Osteocyte (in vitro differentiated cells): ENCODE measurements at regions not wholly inside any gene's neighbourhood (a gene's known extent, or its start where the extent isn't known, plus 50 kb on each side); places are given as distances from the start of the nearest gene placed in this dataset.

ENCODE experiments used
- DNase-seq: peaks from one replicate; pipeline ENCODE4 v3.0.0; 2021; ENCODE audit warnings: mixed read lengths; ENCODE audit not compliant: unreplicated experiment; ENCODE audit errors: extremely low spot score
- H3K27ac Mint-ChIP-seq: one replicate; pipeline ENCODE4 v1.8.0; 2021; ENCODE audit warnings: mild to moderate bottlenecking, mixed read lengths; ENCODE audit not compliant: unreplicated experiment
- H3K27me3 Mint-ChIP-seq: one replicate; pipeline ENCODE4 v1.8.0; 2021; ENCODE audit warnings: mixed read lengths; ENCODE audit not compliant: unreplicated experiment
- H3K36me3 Mint-ChIP-seq: one replicate; pipeline ENCODE4 v1.8.0; 2021; ENCODE audit warnings: mixed read lengths; ENCODE audit not compliant: unreplicated experiment
- H3K4me1 Mint-ChIP-seq: one replicate; pipeline ENCODE4 v1.8.0; 2021; ENCODE audit warnings: mixed read lengths; ENCODE audit not compliant: unreplicated experiment
- H3K4me3 Mint-ChIP-seq: one replicate; pipeline ENCODE4 v1.8.0; 2021; ENCODE audit warnings: mild to moderate bottlenecking, moderate library complexity, mixed read lengths; ENCODE audit not compliant: unreplicated experiment
- H3K9me3 Mint-ChIP-seq: one replicate; pipeline ENCODE4 v1.8.0; 2021; ENCODE audit warnings: mixed read lengths; ENCODE audit not compliant: unreplicated experiment
- TF ChIP-seq, protein P1 (sequence below): fragments of 200-600 bp; sonication (generic); IDR thresholded peaks from 2 replicates; pipeline ENCODE4 v1.5.0; 2021; ENCODE audit warnings: antibody characterized with exemption, mild to moderate bottlenecking, moderate library complexity

DNA sequence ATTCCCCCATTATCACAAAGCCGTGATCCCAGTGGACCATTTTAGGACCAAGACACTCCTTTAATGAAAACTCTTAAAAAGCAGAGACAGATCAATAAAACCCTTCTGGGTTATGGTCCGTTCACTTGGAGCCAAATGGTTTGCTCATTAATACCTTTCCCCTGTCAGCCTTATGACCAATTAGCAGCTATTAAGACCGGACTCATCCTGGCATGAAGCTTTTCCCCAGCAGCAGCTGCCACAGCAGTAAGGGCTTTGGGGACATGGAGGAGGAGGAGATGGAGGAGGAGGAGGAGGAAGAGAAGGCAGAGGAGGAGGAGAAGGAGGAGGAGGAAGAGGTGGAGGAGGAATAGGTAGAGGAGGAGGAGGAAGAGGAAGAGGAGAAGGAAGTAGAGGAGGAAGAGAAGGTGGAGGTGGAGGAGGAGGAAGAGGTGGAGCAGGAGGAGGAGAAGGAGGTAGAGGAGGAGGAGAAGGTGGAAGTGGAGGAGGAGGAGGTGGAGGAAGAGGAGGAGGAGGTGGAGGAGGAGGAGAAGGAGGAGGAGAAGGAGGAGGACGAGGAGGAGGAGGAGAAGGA lies 50.1 kb upstream of the IRX3 start:
- H3K27ac Mint-ChIP-seq = no peak overlapping the region
- no peaks in the 10 kb centered on the region for H3K36me3 Mint-ChIP-seq
- no peak for DNase-seq
- H3K4me3 Mint-ChIP-seq = no peak overlapping the region
- no peaks in the 10 kb centered on the region for H3K9me3 Mint-ChIP-seq
- TF ChIP-seq, protein P1, sequence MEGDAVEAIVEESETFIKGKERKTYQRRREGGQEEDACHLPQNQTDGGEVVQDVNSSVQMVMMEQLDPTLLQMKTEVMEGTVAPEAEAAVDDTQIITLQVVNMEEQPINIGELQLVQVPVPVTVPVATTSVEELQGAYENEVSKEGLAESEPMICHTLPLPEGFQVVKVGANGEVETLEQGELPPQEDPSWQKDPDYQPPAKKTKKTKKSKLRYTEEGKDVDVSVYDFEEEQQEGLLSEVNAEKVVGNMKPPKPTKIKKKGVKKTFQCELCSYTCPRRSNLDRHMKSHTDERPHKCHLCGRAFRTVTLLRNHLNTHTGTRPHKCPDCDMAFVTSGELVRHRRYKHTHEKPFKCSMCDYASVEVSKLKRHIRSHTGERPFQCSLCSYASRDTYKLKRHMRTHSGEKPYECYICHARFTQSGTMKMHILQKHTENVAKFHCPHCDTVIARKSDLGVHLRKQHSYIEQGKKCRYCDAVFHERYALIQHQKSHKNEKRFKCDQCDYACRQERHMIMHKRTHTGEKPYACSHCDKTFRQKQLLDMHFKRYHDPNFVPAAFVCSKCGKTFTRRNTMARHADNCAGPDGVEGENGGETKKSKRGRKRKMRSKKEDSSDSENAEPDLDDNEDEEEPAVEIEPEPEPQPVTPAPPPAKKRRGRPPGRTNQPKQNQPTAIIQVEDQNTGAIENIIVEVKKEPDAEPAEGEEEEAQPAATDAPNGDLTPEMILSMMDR = no peak
- peaks cover 26% of the 10 kb centered on the region for H3K27me3 Mint-ChIP-seq
- no peaks in the 10 kb centered on the region for H3K4me1 Mint-ChIP-seq
